Fibroblast of gingiva (primary cell): ENCODE measurements at regions not wholly inside any gene's neighbourhood (a gene's known extent, or its start where the extent isn't known, plus 50 kb on each side); places are given as distances from the start of the nearest gene placed in this dataset.
A peak's percentile ranks its signal among the peaks of the same experiment; 100 is the strongest.

Experiments used
- DNase-seq: peaks from one replicate; pipeline ENCODE4 v3.0.0-alpha.2; 2011; ENCODE audit warnings: low read depth

GRCh38 chr2:238654479-238655197 lies 193.2 kb upstream of the TWIST2 start:
- DNase-seq: no peak

DNA sequence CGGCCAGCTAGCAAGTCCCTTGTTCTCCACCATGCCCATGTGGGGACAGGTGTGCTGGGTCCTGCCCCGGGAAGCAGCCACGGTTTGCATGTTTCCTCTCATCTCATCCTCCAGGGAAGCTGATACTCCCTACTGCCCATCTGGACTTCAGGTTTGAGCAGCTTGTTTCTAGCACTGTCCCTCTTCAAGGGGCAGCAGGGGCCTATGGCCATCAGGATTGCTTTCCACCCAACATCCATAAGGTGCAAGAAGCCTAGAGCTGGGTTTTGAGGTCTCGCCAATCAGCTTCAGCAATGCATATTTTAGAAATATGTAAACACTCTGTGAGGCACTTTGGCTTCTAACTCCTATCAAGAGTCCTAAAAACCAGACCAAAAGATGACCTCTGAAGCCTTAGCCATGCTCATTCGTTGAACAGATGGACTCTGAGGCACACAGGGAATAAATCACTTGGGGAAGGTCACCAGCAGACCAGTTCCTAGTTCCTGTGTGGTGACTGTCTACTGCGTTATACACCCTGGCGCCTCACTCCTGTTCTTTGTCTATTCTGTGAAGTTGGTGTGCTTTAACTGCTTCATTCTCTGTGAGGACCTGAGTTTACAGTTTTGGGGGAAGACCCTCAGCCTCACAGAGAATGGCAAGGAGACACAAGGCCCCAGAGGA lies 192.6 kb upstream of the TWIST2 start:
- DNase-seq: no peak

- DNase-seq: no peak
These were observed 191.7 kb upstream of the TWIST2 start for GRCh38 chr2:238655974-238656722.

- peak; percentile 65 for DNase-seq
These were observed 190.5 kb upstream of the TWIST2 start for GRCh38 chr2:238657132-238658053.

GRCh38 chr2:238658054-238658407 lies 189.9 kb upstream of the TWIST2 start:
- no peak for DNase-seq

GRCh38 chr2:238658820-238659219 lies 189.1 kb upstream of the TWIST2 start:
- DNase-seq: no peak

- no peak for DNase-seq
These were observed 188.7 kb upstream of the TWIST2 start for GRCh38 chr2:238659231-238659630.

DNA sequence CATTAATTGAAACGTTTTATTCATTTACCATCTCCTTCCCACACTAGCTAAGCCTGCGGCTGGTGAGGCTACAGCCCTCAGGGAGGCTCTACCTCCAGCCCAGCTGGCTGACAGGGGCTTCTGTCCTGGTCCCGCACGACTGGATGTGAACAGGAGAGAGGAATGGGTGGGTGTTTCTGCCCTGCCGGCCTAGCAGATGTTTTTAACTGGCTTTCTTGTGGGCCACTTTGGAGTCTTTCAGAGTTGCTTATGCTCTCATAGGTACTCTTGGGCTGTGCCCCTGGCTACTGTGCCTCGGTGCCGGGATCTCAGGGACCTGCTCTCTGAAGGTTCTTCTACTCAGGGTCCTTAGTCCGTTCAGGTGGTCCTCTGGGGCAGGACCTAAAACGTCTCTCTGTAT lies 184.3 kb upstream of the TWIST2 start:
- no peak for DNase-seq

GRCh38 chr2:238665919-238666318 lies 182.0 kb upstream of the TWIST2 start:
- no peak for DNase-seq

DNA sequence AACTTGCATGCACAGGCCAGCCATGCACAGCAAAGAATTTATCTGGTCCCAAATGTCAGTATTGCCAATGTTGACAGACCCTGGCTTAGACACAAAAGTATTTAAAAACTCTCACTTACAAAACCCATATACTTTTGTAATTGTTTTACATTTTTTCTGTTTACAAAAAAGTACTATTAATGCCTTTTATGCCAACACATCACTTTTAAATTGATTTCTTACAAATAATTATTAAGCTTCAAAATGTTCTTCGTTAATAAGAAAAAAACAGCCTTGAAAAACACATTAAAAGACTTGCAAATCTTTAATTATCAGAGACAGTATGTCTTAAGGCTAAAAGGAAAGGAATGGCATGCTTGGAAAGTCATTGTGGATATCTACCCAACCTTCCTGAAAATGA lies 181.3 kb upstream of the TWIST2 start:
- no peak for DNase-seq

- DNase-seq: peak; percentile 81
These were observed 180.9 kb upstream of the TWIST2 start for GRCh38 chr2:238667008-238667407.

DNA sequence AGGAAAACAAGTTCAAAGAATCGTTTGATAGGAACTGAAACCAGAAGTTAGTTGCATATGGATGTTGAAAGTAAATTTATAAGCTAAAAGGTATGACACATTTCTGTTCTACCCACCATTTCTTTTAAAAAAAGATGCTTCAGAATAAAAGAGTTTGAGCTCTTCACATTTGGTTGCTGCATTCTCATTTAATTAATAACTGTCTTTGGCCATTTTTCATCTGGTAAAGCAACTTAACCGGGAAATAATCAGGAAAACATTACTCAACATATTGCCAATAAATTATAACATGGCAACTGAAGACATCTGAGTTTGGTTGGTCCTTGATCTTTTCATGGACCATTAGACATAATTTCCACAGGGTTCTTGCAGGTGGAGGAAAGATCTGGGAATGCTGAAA lies 180.2 kb upstream of the TWIST2 start:
- DNase-seq: no peak

GRCh38 chr2:238668426-238668825 lies 179.5 kb upstream of the TWIST2 start:
- DNase-seq: no peak

- DNase-seq: no peak
These were observed 178.8 kb upstream of the TWIST2 start for GRCh38 chr2:238669046-238669445.

GRCh38 chr2:238669581-238670080 lies 178.3 kb upstream of the TWIST2 start:
- no peak for DNase-seq

DNA sequence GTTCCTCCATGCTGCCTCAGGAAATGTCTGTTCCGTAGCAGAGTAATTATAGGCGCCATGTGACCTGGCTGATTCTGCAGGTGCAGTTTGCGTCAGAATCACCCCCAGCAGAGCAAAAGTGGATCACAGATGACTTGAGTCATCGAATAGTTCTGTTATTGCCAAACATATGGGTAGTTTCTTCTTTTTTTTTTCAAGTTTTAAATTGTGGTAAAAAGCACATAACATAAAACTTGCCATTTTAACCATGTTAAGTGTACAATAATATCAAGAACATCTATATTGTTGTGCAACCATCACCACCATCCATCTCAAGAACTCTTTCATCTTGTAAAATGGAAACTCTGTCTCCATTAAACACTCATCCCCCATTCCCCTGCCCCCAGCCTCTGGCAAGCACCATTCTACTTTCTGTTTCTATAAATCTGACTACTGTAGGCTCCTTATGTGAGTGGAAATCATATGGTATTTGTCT lies 177.7 kb upstream of the TWIST2 start:
- DNase-seq: peak; percentile 39

GRCh38 chr2:238682536-238682935 lies 165.3 kb upstream of the TWIST2 start:
- DNase-seq: no peak

DNA sequence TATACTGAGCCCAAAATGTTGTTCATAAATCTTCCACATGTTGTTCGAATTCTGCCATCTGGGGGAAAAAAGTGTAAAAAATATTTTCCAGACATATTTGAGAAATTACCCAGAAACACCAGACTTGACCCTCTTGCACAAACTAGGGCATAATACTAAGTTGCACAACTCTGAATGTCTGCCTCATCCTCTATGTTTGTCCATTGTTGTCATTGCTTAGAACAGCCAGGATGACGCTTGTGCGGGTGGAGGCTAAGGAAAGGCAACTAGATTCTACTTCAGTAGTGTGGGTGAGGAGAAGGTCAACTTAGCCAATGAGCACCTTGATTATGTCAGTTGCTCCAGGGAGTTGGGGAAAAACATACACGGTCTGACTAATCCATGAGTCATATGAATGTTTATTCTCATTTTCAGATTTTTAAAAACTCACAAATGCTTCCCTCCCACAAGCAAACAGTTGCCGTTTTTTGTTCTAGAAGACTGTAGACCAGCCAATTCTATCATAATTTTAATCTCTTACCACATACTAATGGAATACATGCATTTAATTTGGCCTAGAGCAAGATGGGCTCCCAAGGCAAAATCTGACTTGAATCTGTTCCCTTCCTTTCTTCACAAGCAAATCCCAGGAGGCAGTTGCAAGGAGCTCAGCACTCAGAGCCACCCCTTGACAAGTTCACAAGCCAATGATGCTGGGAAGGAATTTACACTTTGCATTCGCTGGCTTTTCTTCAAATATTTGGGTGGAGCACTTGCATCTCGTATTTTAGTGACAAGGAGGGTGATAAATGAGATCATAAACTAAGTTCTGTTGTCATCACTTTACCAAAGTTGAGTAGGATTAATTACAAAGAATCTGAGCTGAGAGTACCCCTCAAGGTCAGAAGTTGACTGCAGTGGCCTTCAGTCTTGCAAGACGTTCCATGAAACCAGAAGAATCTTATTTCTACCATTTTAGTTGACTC lies 163.2 kb upstream of the TWIST2 start:
- DNase-seq: peak; percentile 100

GRCh38 chr2:238685327-238685709 lies 162.6 kb upstream of the TWIST2 start:
- no peak for DNase-seq

- no peak for DNase-seq
These were observed 162.2 kb upstream of the TWIST2 start for GRCh38 chr2:238685713-238686112.

DNA sequence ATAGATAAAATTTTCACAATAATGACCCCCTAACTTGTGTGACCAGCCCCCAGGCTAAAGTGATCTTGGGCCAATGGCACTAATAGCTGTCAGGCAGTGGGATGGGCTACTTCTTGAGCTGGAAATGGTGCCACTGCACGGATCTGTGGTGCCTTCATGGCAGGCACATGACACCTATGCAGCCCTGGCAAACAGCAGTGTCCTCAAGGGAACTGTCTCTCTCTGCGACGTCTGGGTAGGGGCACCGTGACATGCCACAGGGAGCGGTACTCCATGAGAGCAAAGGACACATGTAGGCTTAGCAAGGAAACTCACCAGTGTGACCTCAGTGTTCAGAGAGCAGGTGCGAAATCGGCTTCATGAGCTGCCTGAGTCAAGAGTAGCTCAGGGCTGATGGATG lies 161.7 kb upstream of the TWIST2 start:
- no peak for DNase-seq
